Hepatocyte (in vitro differentiated cells): ENCODE measurements at regions not wholly inside any gene's neighbourhood (a gene's known extent, or its start where the extent isn't known, plus 50 kb on each side); places are given as distances from the start of the nearest gene placed in this dataset.

Experiments used
- DNase-seq: peaks from one replicate; pipeline ENCODE4 v3.0.0-alpha.2; 2016; ENCODE audit warnings: low spot score
- H2AFZ ChIP-seq: fragments of 200-600 bp; sonication (generic); 2 replicates; pipeline ENCODE4 v1.6.0; 2016; ENCODE audit warnings: antibody characterized with exemption, mild to moderate bottlenecking
- H3K27ac ChIP-seq: fragments of 200-600 bp; sonication (generic); 2 replicates; pipeline ENCODE4 v1.5.1; 2016; ENCODE audit warnings: mild to moderate bottlenecking
- H3K27me3 ChIP-seq: fragments of 200-600 bp; sonication (generic); 2 replicates; pipeline ENCODE4 v1.6.1; 2016
- H3K36me3 ChIP-seq: fragments of 200-600 bp; sonication (generic); replicated peaks from 2 replicates; pipeline ENCODE4 v1.5.1; 2016; ENCODE audit warnings: low read depth; ENCODE audit not compliant: insufficient read depth
- H3K4me1 ChIP-seq: fragments of 200-600 bp; sonication (generic); 2 replicates; pipeline ENCODE4 v1.5.1; 2016; ENCODE audit warnings: mild to moderate bottlenecking, moderate library complexity; ENCODE audit not compliant: insufficient read depth
- H3K4me2 ChIP-seq: fragments of 200-600 bp; sonication (generic); 2 replicates; pipeline ENCODE4 v1.6.0; 2016
- H3K4me3 ChIP-seq: fragments of 200-600 bp; sonication (generic); 2 replicates; pipeline ENCODE4 v1.5.1; 2016; ENCODE audit warnings: mild to moderate bottlenecking
- H3K79me2 ChIP-seq: fragments of 200-600 bp; sonication (generic); 2 replicates; pipeline ENCODE4 v1.6.0; 2017; ENCODE audit warnings: mild to moderate bottlenecking
- H3K9me2 ChIP-seq: fragments of 200-600 bp; sonication (generic); replicated peaks from 2 replicates; pipeline ENCODE4 v1.6.0; 2017; ENCODE audit warnings: mild to moderate bottlenecking; ENCODE audit not compliant: insufficient read depth
- H3K9me3 ChIP-seq: fragments of 200-600 bp; sonication (generic); 2 replicates; pipeline ENCODE4 v1.5.1; 2016; ENCODE audit warnings: low read depth, mild to moderate bottlenecking
- H4K20me1 ChIP-seq: fragments of 200-600 bp; sonication (generic); 2 replicates; pipeline ENCODE4 v1.6.0; 2016; ENCODE audit warnings: mild to moderate bottlenecking; ENCODE audit not compliant: insufficient read depth, poor library complexity, severe bottlenecking
- EZH2 ChIP-seq: fragments of 200-600 bp; sonication (generic); IDR thresholded peaks from 2 replicates; pipeline ENCODE4 v1.6.1; 2016; ENCODE audit warnings: antibody characterized with exemption, mild to moderate bottlenecking, borderline replicate concordance
- EZH2phosphoT487 ChIP-seq: fragments of 200-600 bp; sonication (generic); IDR thresholded peaks from one replicate; pipeline ENCODE4 v1.6.1; 2018; ENCODE audit warnings: antibody characterized with exemption, mild to moderate bottlenecking, low read depth, moderate library complexity; ENCODE audit not compliant: unreplicated experiment, severe bottlenecking
- WGBS: methylation state at CpG from one replicate; pipeline ENCODE4 v1.1.6; 2016; ENCODE audit warnings: low lambda C conversion rate; ENCODE audit errors: missing lambda C conversion rate; 5-methylcytosine and 5-hydroxymethylcytosine counted together
- TF ChIP-seq, protein P1 (sequence below): fragments of 200-600 bp; sonication (generic); IDR thresholded peaks from 2 replicates; pipeline ENCODE4 v1.5.1; 2016; ENCODE audit warnings: antibody characterized with exemption, mild to moderate bottlenecking; ENCODE audit not compliant: poor library complexity

DNA sequence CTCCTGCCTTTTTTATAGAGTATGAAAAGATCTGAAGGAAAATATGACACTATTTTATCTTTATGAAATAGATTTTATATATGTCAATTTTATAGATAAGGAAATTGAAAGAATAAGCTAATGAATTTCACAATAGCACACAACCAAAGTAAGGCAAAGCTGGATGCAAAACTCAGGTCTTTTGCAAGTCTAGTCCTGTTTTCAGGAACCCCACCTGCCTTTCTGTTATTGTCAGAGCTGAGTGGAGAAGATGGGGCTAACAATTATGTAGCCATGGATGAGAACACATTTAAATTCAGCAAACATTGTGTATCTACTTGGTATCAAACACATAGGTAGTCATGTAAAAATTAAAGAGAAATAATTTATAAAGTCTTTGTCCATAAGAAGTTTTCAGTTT, 161.5 kb upstream of the ZEB2 start:
- Histone ChIP-seq H2AFZ (no peak overlapping the region), H3K79me2 (no peaks in the 10 kb centered on the region), H4K20me1 (no peaks in the 10 kb centered on the region), H3K4me2 (no peak overlapping the region), H3K9me3 (no peaks in the 10 kb centered on the region), H3K27me3 (no peaks in the 10 kb centered on the region), H3K9me2 (no peaks in the 10 kb centered on the region), H3K27ac (no peak overlapping the region), H3K36me3 (no peaks in the 10 kb centered on the region), H3K4me1 (peaks cover 6% of the 10 kb centered on the region), H3K4me3 (no peak overlapping the region)
- no peak for TF ChIP-seq EZH2
- TF ChIP-seq, protein P1, sequence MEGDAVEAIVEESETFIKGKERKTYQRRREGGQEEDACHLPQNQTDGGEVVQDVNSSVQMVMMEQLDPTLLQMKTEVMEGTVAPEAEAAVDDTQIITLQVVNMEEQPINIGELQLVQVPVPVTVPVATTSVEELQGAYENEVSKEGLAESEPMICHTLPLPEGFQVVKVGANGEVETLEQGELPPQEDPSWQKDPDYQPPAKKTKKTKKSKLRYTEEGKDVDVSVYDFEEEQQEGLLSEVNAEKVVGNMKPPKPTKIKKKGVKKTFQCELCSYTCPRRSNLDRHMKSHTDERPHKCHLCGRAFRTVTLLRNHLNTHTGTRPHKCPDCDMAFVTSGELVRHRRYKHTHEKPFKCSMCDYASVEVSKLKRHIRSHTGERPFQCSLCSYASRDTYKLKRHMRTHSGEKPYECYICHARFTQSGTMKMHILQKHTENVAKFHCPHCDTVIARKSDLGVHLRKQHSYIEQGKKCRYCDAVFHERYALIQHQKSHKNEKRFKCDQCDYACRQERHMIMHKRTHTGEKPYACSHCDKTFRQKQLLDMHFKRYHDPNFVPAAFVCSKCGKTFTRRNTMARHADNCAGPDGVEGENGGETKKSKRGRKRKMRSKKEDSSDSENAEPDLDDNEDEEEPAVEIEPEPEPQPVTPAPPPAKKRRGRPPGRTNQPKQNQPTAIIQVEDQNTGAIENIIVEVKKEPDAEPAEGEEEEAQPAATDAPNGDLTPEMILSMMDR, result no peak
- TF ChIP-seq EZH2phosphoT487, result no peak
- DNase-seq, result no peak

DNA sequence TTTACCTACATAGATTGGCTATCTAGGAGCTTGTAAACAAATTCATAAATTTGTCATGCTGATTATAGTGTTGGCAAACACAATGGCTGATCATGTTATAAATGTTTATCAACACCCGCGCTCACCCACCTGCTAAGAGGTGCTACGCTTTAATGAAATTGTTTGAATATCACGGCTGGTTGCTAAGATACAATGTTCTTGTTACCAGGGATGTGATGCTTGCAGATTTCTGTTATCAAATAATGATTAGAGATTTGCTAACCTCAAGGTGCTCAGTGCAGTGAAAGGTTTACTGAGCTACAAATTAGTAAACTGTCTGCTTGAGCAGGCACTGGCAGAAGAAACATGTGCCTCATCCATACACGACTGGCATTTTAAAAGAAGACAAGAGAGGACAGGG, 160.0 kb upstream of the ZEB2 start:
- no peak overlapping the region for H3K27ac ChIP-seq
- no peak for DNase-seq
- no peak overlapping the region for H3K4me3 ChIP-seq
- no peak overlapping the region for H2AFZ ChIP-seq
- H3K9me3 ChIP-seq, result no peaks in the 10 kb centered on the region
- H3K9me2 ChIP-seq, result no peaks in the 10 kb centered on the region
- H3K4me1 ChIP-seq, result peaks cover 6% of the 10 kb centered on the region
- 69% methylated on average over 5 of the region's 5 CpGs for WGBS
- no peaks in the 10 kb centered on the region for H3K27me3 ChIP-seq
- TF ChIP-seq, protein P1, result no peak
- TF ChIP-seq EZH2phosphoT487 (no peak), EZH2 (no peak)
- no peaks in the 10 kb centered on the region for H3K79me2 ChIP-seq
- no peaks in the 10 kb centered on the region for H3K36me3 ChIP-seq
- no peak overlapping the region for H3K4me2 ChIP-seq
- no peaks in the 10 kb centered on the region for H4K20me1 ChIP-seq

DNA sequence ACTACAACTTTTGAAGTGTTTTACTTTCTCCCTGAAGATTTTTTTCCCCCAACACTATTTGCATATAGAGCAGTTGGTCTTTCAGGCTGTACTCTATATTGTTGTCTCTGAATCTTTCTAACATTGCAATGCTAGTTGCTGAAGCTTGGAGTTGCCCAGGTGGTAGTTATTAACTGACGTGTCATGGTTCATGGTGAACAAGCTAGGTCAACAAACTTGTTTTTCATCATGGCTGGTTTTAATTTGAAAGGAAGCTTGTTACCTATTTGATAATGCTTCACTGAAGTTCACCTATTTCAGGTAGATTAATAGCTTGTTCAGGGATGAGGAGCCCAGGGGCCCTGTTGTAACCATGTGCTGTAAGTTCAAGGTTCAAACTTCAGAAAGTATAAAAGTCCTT, 158.8 kb upstream of the ZEB2 start:
- DNase-seq, result no peak

More for the DNA sequence above, 158.8 kb upstream of the ZEB2 start:
- no peak overlapping the region for H3K4me3 ChIP-seq
- no peaks in the 10 kb centered on the region for H4K20me1 ChIP-seq
- H3K9me3 ChIP-seq, result no peaks in the 10 kb centered on the region
- TF ChIP-seq EZH2phosphoT487 (no peak), EZH2 (no peak)
- TF ChIP-seq, protein P1, result no peak
- no peaks in the 10 kb centered on the region for H3K27me3 ChIP-seq
- no peaks in the 10 kb centered on the region for H3K79me2 ChIP-seq
- H3K27ac ChIP-seq, result no peak overlapping the region
- no peak overlapping the region for H2AFZ ChIP-seq
- peaks cover 6% of the 10 kb centered on the region for H3K4me1 ChIP-seq
- H3K9me2 ChIP-seq, result no peaks in the 10 kb centered on the region
- no peak overlapping the region for H3K4me2 ChIP-seq
- no peaks in the 10 kb centered on the region for H3K36me3 ChIP-seq
- WGBS, result 65% methylated on average over 1 of the region's 1 CpG
